H1 (cell line): ENCODE measurements at regions not wholly inside any gene's neighbourhood (a gene's known extent, or its start where the extent isn't known, plus 50 kb on each side); places are given as distances from the start of the nearest gene placed in this dataset.

Experiments
- CEBPB ChIP-seq: IDR thresholded peaks from 2 replicates; pipeline ENCODE4 v1.6.1; 2012; ENCODE audit warnings: low read depth, low read length
- CHD7 ChIP-seq: fragments of 300-600 bp; sonication (generic); IDR thresholded peaks from 2 replicates; pipeline ENCODE4 v1.7.1; 2012; ENCODE audit warnings: low read length, moderate library complexity, mild to moderate bottlenecking, inconsistent platforms; ENCODE audit not compliant: insufficient replicate concordance
- GTF2F1 ChIP-seq: IDR thresholded peaks from 2 replicates; pipeline ENCODE4 v1.6.1; 2012; ENCODE audit warnings: low read depth, low read length, improper control_type of control experiment, borderline replicate concordance
- KDM4A ChIP-seq: IDR thresholded peaks from one replicate; pipeline ENCODE4 v1.7.1; 2012; ENCODE audit warnings: low read depth, mild to moderate bottlenecking, moderate library complexity, low read length, inconsistent platforms; ENCODE audit not compliant: severe bottlenecking
- PHF8 ChIP-seq: fragments of 200-600 bp; sonication (generic); conservative IDR thresholded peaks from 2 replicates; pipeline ENCODE4 v1.7.1; 2012; ENCODE audit warnings: low read depth, mild to moderate bottlenecking, inconsistent platforms, low read length, moderate library complexity
- POLR2A ChIP-seq, 2 experiments: IDR thresholded peaks; 1 replicate in 1 of 2; 2 replicates in 1 of 2; pipeline ENCODE4 v1.6.1; 2011; ENCODE audit warnings: low read depth in 2 of 2, low read length in 2 of 2, mild to moderate bottlenecking in 2 of 2; ENCODE audit errors: control extremely low read depth in 1 of 2
- RXRA ChIP-seq: IDR thresholded peaks from 2 replicates; pipeline ENCODE4 v1.6.1; 2011; ENCODE audit warnings: low read depth, mild to moderate bottlenecking, low read length, moderate library complexity; ENCODE audit not compliant: insufficient read depth
- SIX5 ChIP-seq: IDR thresholded peaks from 2 replicates; pipeline ENCODE4 v1.6.1; 2011; ENCODE audit warnings: mild to moderate bottlenecking, low read depth, low read length
- SUZ12 ChIP-seq: fragments of 200-600 bp; sonication (generic); IDR thresholded peaks from 2 replicates; pipeline ENCODE4 v1.6.1; 2012; ENCODE audit warnings: mild to moderate bottlenecking, inconsistent platforms, low read length, moderate library complexity, mixed read lengths
- TAF1 ChIP-seq: IDR thresholded peaks from 2 replicates; pipeline ENCODE4 v1.6.1; 2011; ENCODE audit warnings: mild to moderate bottlenecking, low read depth, low read length

GRCh38 chr6:51261691-51262090 is 443.0 kb downstream of the TFAP2B start (continued):
- no peak for TF ChIP-seq CHD7
- TF ChIP-seq POLR2A (IDR thresholded peaks at IDR 0.05; ENCODE audit: control extremely low read depth in 1 of 2, low read depth in 2 of 2, low read length in 2 of 2), result no peak
- TF ChIP-seq KDM4A, result no peak
- TF ChIP-seq GTF2F1, result no peak
- TF ChIP-seq SIX5, result no peak
- TF ChIP-seq RXRA, result no peak
- TF ChIP-seq SUZ12, result no peak
- TF ChIP-seq CEBPB, result no peak
- no peak for TF ChIP-seq TAF1
- no peak for TF ChIP-seq PHF8
